ENCODE measurements at regions not wholly inside any gene's neighbourhood (a gene's known extent, or its start where the extent isn't known, plus 50 kb on each side); places are given as distances from the start of the nearest gene placed in this dataset.
"Not testable (repeated sequence)": the region's sequence is repeated elsewhere in the genome, so short reads cannot be mapped to it uniquely, and the experiment has no call there.

DNA sequence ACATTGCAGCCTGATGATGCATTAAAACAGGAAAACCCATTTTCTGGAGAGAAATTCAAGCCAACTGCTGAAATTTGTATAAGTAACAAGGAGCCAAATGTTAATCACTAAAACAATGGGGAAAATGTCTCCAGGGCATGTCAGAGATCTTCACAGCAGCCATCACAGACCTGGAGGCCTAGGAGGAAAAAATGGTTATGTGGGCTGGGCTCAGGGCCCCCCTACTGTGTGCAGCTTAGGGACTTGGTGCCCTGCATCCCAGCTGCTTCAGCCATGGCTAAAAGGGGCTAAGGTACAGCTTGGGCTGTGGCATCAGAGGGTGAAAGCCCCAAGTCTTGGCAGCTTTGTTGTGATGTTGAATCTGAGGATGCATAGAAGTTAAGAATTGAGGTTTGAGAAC, 479.8 kb downstream of the BCKDHB start:
- ChIA-PET CTCF (no interaction called here), POLR2A (no interaction called here)
- Histone ChIP-seq H3K4me1 (ENCODE audit: control insufficient read depth, insufficient read depth, low read length) (no peaks in the 10 kb centered on the region), H3K36me3 (ENCODE audit: control insufficient read depth in 2 of 2, insufficient read depth in 1 of 2, low read length in 2 of 2) (no peaks in the 10 kb centered on the region), H3K4me3 (ENCODE audit: low read depth, low read length) (no peak overlapping the region), H3K9me3 (ENCODE audit: control insufficient read depth, insufficient read depth, low read depth, low read length) (no peaks in the 10 kb centered on the region), H3K27ac (ENCODE audit: extremely low read depth, low read depth, low read length) (no peak overlapping the region)
- TF ChIP-seq ZNF585B (tag by site-specific recombination; IDR thresholded peaks at IDR 0.05): peak; percentile 91
- TF ChIP-seq SETDB1 (IDR thresholded peaks at IDR 0.05; ENCODE audit: insufficient read length, low read length): peak; percentile 52
- no peak for TF ChIP-seq SP2 (tag by site-specific recombination; IDR thresholded peaks at IDR 0.05)
- no peak for TF ChIP-seq YY2 (tag by site-specific recombination; IDR thresholded peaks at IDR 0.05)

DNA sequence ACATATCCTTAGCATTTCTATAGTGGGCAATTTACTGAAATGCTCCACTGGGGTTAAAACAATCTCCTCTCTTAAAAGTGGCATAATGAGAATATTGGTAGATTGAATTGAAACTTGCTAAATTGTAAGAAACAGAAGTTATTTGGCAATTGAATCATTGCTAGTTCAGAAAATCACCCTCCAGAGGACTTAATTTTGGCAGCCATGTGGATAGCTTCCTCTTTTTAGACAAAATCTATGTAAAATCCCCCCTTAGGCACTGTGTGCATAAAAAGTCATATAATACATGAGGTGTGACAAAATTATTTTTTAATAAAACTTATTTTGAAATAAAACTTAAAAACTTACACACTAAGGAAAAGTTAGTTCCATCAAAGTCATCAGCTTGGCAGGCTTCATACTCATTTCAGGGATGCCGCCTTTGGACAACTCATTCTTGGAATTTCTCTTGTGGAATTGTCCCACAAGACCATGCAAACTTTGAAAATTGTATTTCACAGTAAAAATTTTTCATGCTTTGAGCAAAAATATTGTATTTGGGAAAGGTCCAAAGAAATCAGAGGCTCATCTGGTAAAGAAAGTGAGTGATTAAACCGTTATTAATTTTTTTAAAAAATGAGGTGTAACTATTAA, 473.0 kb downstream of the BCKDHB start:
- Histone ChIP-seq H3K36me3 (ENCODE audit: control insufficient read depth in 2 of 2, insufficient read depth in 1 of 2, low read length in 2 of 2) (no peaks in the 10 kb centered on the region), H3K4me3 (ENCODE audit: low read depth, low read length) (no peak overlapping the region), H3K27ac (ENCODE audit: extremely low read depth, low read depth, low read length) (no peak overlapping the region), H3K4me1 (ENCODE audit: control insufficient read depth, insufficient read depth, low read length) (no peaks in the 10 kb centered on the region), H3K9me3 (ENCODE audit: control insufficient read depth, insufficient read depth, low read depth, low read length) (no peaks in the 10 kb centered on the region)
- TF ChIP-seq TRIM28 (IDR thresholded peaks at IDR 0.05; ENCODE audit: borderline replicate concordance, low read length): no peak
- POLR2A ChIA-PET: no interaction called here
- CTCF ChIA-PET: no interaction called here

DNA sequence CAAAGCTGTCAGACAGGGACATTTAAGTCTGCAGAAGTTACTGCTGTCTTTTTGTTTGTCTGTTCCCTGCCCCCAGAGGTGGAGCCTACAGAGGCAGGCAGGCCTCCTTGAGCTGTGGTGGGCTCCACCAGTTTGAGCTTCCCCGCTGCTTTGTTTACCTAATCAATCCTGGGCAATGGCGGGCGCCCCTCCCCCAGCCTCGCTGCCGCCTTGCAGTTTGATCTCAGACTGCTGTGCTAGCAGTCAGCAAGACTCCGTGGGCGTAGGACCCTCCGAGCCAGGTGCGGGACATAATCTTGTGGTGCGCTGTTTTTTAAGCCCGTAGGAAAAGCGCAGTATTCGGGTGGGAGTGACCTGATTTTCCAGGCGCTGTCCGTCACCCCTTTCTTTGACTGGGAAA, 466.8 kb downstream of the BCKDHB start:
- CTCF ChIA-PET; H3K4me1 ChIP-seq (ENCODE audit: control insufficient read depth, insufficient read depth, low read length); POLR2A ChIA-PET; H3K9me3 ChIP-seq (ENCODE audit: control insufficient read depth, insufficient read depth, low read depth, low read length); H3K36me3 ChIP-seq (ENCODE audit: control insufficient read depth in 2 of 2, insufficient read depth in 1 of 2, low read length in 2 of 2); H3K4me3 ChIP-seq (ENCODE audit: low read depth, low read length); H3K27ac ChIP-seq (ENCODE audit: extremely low read depth, low read depth, low read length): not testable (repeated sequence)

DNA sequence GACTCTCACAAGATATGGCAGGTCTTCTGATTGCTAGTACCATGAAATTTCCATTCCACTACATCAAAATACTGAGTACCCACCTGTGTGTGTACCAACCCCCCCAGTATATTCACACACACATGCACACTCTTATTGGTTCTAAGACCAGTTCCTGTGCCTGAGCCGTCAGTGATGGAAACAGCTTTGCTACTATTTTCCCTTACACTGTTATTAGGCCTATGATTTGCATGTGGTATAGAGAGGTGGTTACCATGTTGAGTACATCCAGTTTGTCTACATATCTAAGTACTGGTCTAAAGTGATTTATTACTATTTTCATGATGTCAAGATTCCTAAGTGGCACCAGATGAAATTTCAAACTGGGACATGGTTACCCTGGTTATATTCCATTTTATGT, 459.9 kb downstream of the BCKDHB start:
- no peak overlapping the region for H3K27ac ChIP-seq (ENCODE audit: extremely low read depth, low read depth, low read length)
- CTCF ChIA-PET: interaction anchor here (0.7 kb wide), 1 partner anchor 34 kb away, joined by 3 read pairs; no protein-coding TSS in a partner anchor
- TF ChIP-seq ZNF596 (tag by site-specific recombination; IDR thresholded peaks at IDR 0.05) (no peak), ZNF24 (tag by site-specific recombination; IDR thresholded peaks at IDR 0.05) (no peak), ZNF140 (tag by site-specific recombination; IDR thresholded peaks at IDR 0.05) (no peak), ZNF302 (tag by site-specific recombination; IDR thresholded peaks at IDR 0.05; ENCODE audit: low read depth) (no peak), ZNF16 (tag by site-specific recombination; IDR thresholded peaks at IDR 0.05; ENCODE audit: low read depth) (no peak), ZNF76 (tag by site-specific recombination; IDR thresholded peaks at IDR 0.05; ENCODE audit: borderline replicate concordance, low read depth) (no peak), ZNF514 (tag by site-specific recombination; IDR thresholded peaks at IDR 0.05) (no peak), ZNF112 (tag by site-specific recombination; IDR thresholded peaks at IDR 0.05) (no peak), ZNF558 (tag by site-specific recombination; IDR thresholded peaks at IDR 0.05) (no peak), ZNF629 (tag by site-specific recombination; IDR thresholded peaks at IDR 0.05) (no peak)
- TF ChIP-seq, protein P1, sequence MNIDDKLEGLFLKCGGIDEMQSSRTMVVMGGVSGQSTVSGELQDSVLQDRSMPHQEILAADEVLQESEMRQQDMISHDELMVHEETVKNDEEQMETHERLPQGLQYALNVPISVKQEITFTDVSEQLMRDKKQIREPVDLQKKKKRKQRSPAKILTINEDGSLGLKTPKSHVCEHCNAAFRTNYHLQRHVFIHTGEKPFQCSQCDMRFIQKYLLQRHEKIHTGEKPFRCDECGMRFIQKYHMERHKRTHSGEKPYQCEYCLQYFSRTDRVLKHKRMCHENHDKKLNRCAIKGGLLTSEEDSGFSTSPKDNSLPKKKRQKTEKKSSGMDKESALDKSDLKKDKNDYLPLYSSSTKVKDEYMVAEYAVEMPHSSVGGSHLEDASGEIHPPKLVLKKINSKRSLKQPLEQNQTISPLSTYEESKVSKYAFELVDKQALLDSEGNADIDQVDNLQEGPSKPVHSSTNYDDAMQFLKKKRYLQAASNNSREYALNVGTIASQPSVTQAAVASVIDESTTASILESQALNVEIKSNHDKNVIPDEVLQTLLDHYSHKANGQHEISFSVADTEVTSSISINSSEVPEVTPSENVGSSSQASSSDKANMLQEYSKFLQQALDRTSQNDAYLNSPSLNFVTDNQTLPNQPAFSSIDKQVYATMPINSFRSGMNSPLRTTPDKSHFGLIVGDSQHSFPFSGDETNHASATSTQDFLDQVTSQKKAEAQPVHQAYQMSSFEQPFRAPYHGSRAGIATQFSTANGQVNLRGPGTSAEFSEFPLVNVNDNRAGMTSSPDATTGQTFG (tag by site-specific recombination; IDR thresholded peaks at IDR 0.05; ENCODE audit: borderline replicate concordance): no peak
- TF ChIP-seq, protein P2, sequence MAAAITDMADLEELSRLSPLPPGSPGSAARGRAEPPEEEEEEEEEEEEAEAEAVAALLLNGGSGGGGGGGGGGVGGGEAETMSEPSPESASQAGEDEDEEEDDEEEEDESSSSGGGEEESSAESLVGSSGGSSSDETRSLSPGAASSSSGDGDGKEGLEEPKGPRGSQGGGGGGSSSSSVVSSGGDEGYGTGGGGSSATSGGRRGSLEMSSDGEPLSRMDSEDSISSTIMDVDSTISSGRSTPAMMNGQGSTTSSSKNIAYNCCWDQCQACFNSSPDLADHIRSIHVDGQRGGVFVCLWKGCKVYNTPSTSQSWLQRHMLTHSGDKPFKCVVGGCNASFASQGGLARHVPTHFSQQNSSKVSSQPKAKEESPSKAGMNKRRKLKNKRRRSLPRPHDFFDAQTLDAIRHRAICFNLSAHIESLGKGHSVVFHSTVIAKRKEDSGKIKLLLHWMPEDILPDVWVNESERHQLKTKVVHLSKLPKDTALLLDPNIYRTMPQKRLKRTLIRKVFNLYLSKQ (tag by site-specific recombination; IDR thresholded peaks at IDR 0.05; ENCODE audit: borderline replicate concordance): no peak
- no peak overlapping the region for H3K4me3 ChIP-seq (ENCODE audit: low read depth, low read length)
- POLR2A ChIA-PET: no interaction called here
- H3K36me3 ChIP-seq (ENCODE audit: control insufficient read depth in 2 of 2, insufficient read depth in 1 of 2, low read length in 2 of 2): no peaks in the 10 kb centered on the region
- H3K4me1 ChIP-seq (ENCODE audit: control insufficient read depth, insufficient read depth, low read length): no peaks in the 10 kb centered on the region
- H3K9me3 ChIP-seq (ENCODE audit: control insufficient read depth, insufficient read depth, low read depth, low read length): no peaks in the 10 kb centered on the region
